ENCODE measurements at regions not wholly inside any gene's neighbourhood (a gene's known extent, or its start where the extent isn't known, plus 50 kb on each side); places are given as distances from the start of the nearest gene placed in this dataset.

GRCh38 chr4:101669138-101669831, 121.2 kb upstream of the BANK1 start:
- no peak for TF ChIP-seq CTCF (IDR thresholded peaks at IDR 0.05)
- no peak for TF ChIP-seq EP300 (IDR thresholded peaks at IDR 0.05)
- TF ChIP-seq POLR2AphosphoS5 (IDR thresholded peaks at IDR 0.05), result no peak

All from gastroesophageal sphincter (tissue), 3 donors.